IMR-90 (cell line): ENCODE measurements at regions not wholly inside any gene's neighbourhood (a gene's known extent, or its start where the extent isn't known, plus 50 kb on each side); places are given as distances from the start of the nearest gene placed in this dataset.

Experiments used
- ATAC-seq: fragments of 200-7000 bp; cut with Tn5 transposase; 2 replicates; pipeline ENCODE4 v1.9.1; 2020; ENCODE audit warnings: low read depth, mild to moderate bottlenecking, moderate library complexity
- BruUV-seq: library from RNA; stranded (reverse); fragments of 400-500 nt; replicated peaks from 2 replicates; lab custom pipeline; 2021; lab: Mats Ljungman, UMichigan
- CTCF ChIA-PET: fragments of 300-600 bp; formaldehyde crosslinking; extraction: SDS; loops from one replicate; lab custom pipeline; 2021; ENCODE audit warnings: antibody characterized with exemption; lab: Yijun Ruan, JAX
- POLR2A ChIA-PET: fragments of 300-600 bp; sonication (Branson Sonifier 250); formaldehyde crosslinking; loops from one replicate; lab custom pipeline; 2022; ENCODE audit warnings: antibody characterized with exemption; ENCODE audit not compliant: unreplicated experiment; lab: Charles Lee
- DNase-seq: peaks from one replicate; pipeline ENCODE4 v3.0.0; 2013
- H2AFZ ChIP-seq: replicated peaks from 2 replicates; pipeline ENCODE3; 2013; ENCODE audit warnings: low read length, mild to moderate bottlenecking; ENCODE audit not compliant: poor library complexity
- H2AK5ac ChIP-seq: 2 replicates; pipeline ENCODE4 v1.6.1; 2013; ENCODE audit warnings: low read depth, low read length, inconsistent platforms
- H2AK9ac ChIP-seq: replicated peaks from 2 replicates; pipeline ENCODE3; 2013; ENCODE audit warnings: mild to moderate bottlenecking, low read depth, low read length, moderate library complexity; ENCODE audit not compliant: poor library complexity
- H2BK120ac ChIP-seq: 2 replicates; pipeline ENCODE4 v1.6.1; 2013; ENCODE audit warnings: low read depth, low read length, inconsistent platforms
- H2BK15ac ChIP-seq: 3 replicates; pipeline ENCODE4 v1.6.1; 2013; ENCODE audit warnings: low read depth, low read length, inconsistent platforms
- H2BK20ac ChIP-seq: 2 replicates; pipeline ENCODE4 v1.6.1; 2013; ENCODE audit warnings: low read depth, mild to moderate bottlenecking, inconsistent platforms, low read length, moderate library complexity
- H2BK5ac ChIP-seq: 2 replicates; pipeline ENCODE4 v1.6.1; 2013; ENCODE audit warnings: mild to moderate bottlenecking, low read depth, low read length, inconsistent platforms; ENCODE audit not compliant: poor library complexity, severe bottlenecking
- H3K14ac ChIP-seq: replicated peaks from 2 replicates; pipeline ENCODE4 v1.6.1; 2013; ENCODE audit warnings: low read depth, low read length, inconsistent platforms
- H3K18ac ChIP-seq: 2 replicates; pipeline ENCODE4 v1.6.1; 2013; ENCODE audit warnings: low read depth, low read length, control low read depth
- H3K23ac ChIP-seq: 2 replicates; pipeline ENCODE4 v1.6.1; 2013; ENCODE audit warnings: low read depth, low read length, inconsistent platforms
- H3K27ac ChIP-seq: 2 replicates; pipeline ENCODE4 v1.5.1; 2013; ENCODE audit warnings: mild to moderate bottlenecking, control low read depth, low read length; ENCODE audit not compliant: insufficient read depth
- H3K27me3 ChIP-seq: 2 replicates; pipeline ENCODE4 v1.6.1; 2013; ENCODE audit warnings: low read length; ENCODE audit not compliant: control insufficient read depth, insufficient read depth
- H3K36me3 ChIP-seq: 2 replicates; pipeline ENCODE4 v1.6.1; 2013; ENCODE audit warnings: low read length, mixed read lengths; ENCODE audit not compliant: control insufficient read depth, insufficient read depth
- H3K4ac ChIP-seq: 2 replicates; pipeline ENCODE4 v1.6.1; 2013; ENCODE audit warnings: low read depth, low read length, inconsistent platforms
- H3K4me1 ChIP-seq: 2 replicates; pipeline ENCODE4 v1.6.1; 2013; ENCODE audit warnings: low read length, mixed read lengths; ENCODE audit not compliant: control insufficient read depth, insufficient read depth
- H3K4me2 ChIP-seq: 2 replicates; pipeline ENCODE4 v1.6.1; 2013; ENCODE audit warnings: low read depth, mild to moderate bottlenecking, control low read depth, low read length, moderate library complexity
- H3K4me3 ChIP-seq: 2 replicates; pipeline ENCODE4 v1.5.1; 2013; ENCODE audit warnings: low read depth, mild to moderate bottlenecking, control low read depth, low read length, moderate library complexity; ENCODE audit not compliant: insufficient read depth
- H3K56ac ChIP-seq: 2 replicates; pipeline ENCODE4 v1.6.1; 2013; ENCODE audit warnings: low read length, inconsistent platforms; ENCODE audit not compliant: insufficient read depth; ENCODE audit errors: extremely low read depth
- H3K79me1 ChIP-seq, 2 experiments: 2 replicates each; pipeline ENCODE4 v1.6.1; 2013; ENCODE audit warnings: low read length in 2 of 2, inconsistent platforms in 1 of 2, low read depth in 1 of 2
- H3K9ac ChIP-seq: 2 replicates; pipeline ENCODE4 v1.6.1; 2013; ENCODE audit warnings: low read depth, low read length, control low read depth
- H3K9me1 ChIP-seq: 2 replicates; pipeline ENCODE4 v1.6.1; 2013; ENCODE audit warnings: low read length, inconsistent platforms; ENCODE audit not compliant: insufficient read depth
- H3K9me3 ChIP-seq: 2 replicates; pipeline ENCODE4 v1.6.1; 2013; ENCODE audit warnings: low read length; ENCODE audit not compliant: control insufficient read depth, insufficient read depth
- H4K20me1 ChIP-seq: 2 replicates; pipeline ENCODE4 v1.6.1; 2013; ENCODE audit warnings: low read length, inconsistent platforms; ENCODE audit not compliant: insufficient read depth
- H4K5ac ChIP-seq: 2 replicates; pipeline ENCODE4 v1.6.1; 2013; ENCODE audit warnings: mild to moderate bottlenecking, low read depth, low read length, control low read depth
- H4K8ac ChIP-seq, 2 experiments: 2 replicates each; pipeline ENCODE4 v1.6.1; 2013; ENCODE audit warnings: low read depth in 2 of 2, low read length in 2 of 2, control low read depth in 1 of 2, inconsistent platforms in 1 of 2
- H4K91ac ChIP-seq: 2 replicates; pipeline ENCODE4 v1.6.1; 2013; ENCODE audit warnings: low read depth, low read length, inconsistent platforms; ENCODE audit not compliant: insufficient read depth
- CEBPB ChIP-seq: IDR thresholded peaks from 2 replicates; pipeline ENCODE4 v1.6.1; 2012; ENCODE audit warnings: low read depth, low read length, improper control_type of control experiment
- NFE2L2 ChIP-seq: fragments of 150-350 bp; IDR thresholded peaks from 2 replicates; pipeline ENCODE4 v1.6.1; 2016; ENCODE audit warnings: low read depth, mild to moderate bottlenecking, low read length
- RFX5 ChIP-seq: IDR thresholded peaks from 2 replicates; pipeline ENCODE4 v1.8.0; 2012; ENCODE audit warnings: low read depth, mild to moderate bottlenecking, low read length, moderate library complexity
- WGBS, 2 experiments: methylation state at CpG; one replicate each; pipeline versions ENCODE4 v1.1.5 to v1.1.7; 2013; ENCODE audit warnings: missing lambda C conversion rate in 2 of 2; ENCODE audit not compliant: insufficient read length in 1 of 2; ENCODE audit errors: extremely low coverage in 2 of 2; 5-methylcytosine and 5-hydroxymethylcytosine counted together
- dilution Hi-C: fragments of 300-500 bp; cut with HindIII; formaldehyde crosslinking; loops from one replicate; pipeline ENCODE4 v1.14.3; 2018; ENCODE audit warnings: low sequenced_read_pairs; ENCODE audit not compliant: unreplicated experiment
- in situ Hi-C: fragments of 300-500 bp; cut with MboI; formaldehyde crosslinking; loops from 3 replicates; pipeline ENCODE4 v1.14.3; 2019; ENCODE audit warnings: low sequenced_read_pairs, inconsistent platforms, mixed read lengths
- intact Hi-C: fragments of 100-400 bp; cut with micrococcal nuclease; formaldehyde crosslinking; loops from 2 replicates; pipeline ENCODE4 v1.10.0; 2022

DNA sequence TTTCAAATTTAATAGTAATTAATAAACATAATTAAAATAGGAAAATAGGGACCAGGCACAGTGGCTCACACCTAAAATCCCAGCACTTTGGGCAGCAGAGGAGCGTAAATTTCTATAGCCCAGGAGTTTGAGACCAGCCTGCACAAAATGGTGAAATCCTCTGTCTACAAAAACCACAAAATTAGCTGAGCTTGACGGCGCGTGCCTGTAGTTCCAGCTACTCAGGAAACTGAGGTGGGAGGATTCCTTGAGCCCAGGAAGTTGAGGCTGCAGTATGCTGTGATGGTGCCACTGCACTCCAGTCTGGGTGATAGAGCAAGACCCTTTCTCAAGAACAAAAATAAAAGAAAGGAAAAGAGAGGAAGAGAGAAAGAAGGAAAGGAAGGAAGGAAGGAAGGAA is 1387.0 kb upstream of the ADGRB3 start:
- Histone ChIP-seq H2BK120ac (no peak overlapping the region), H4K5ac (no peak overlapping the region), H3K79me1 (no peaks in the 10 kb centered on the region), H4K20me1 (no peaks in the 10 kb centered on the region), H2AFZ (no peak overlapping the region), H3K14ac (no peak overlapping the region), H3K4me1 (no peaks in the 10 kb centered on the region), H3K4me3 (no peak overlapping the region), H3K9me3 (no peaks in the 10 kb centered on the region; the same call in 1 of the 2 replicates), H2BK5ac (no peak overlapping the region), H3K4me2 (no peak overlapping the region), H3K23ac (no peak overlapping the region), H3K27ac (no peak overlapping the region), H2BK20ac (no peak overlapping the region), H3K18ac (no peak overlapping the region), H4K91ac (no peak overlapping the region), H2AK5ac (no peak overlapping the region), H3K4ac (no peak overlapping the region), H2AK9ac (no peak overlapping the region), H2BK15ac (no peak overlapping the region), H3K56ac (no peak overlapping the region), H3K9ac (no peak overlapping the region), H4K8ac (no peak overlapping the region), H3K27me3 (no peaks in the 10 kb centered on the region), H3K9me1 (no peaks in the 10 kb centered on the region), H3K36me3 (no peaks in the 10 kb centered on the region)
- ChIA-PET POLR2A (no interaction called here), CTCF (no interaction called here)
- intact Hi-C loops = no loop called here
- no peak for TF ChIP-seq NFE2L2
- TF ChIP-seq CEBPB = no peak
- no peak for TF ChIP-seq RFX5
- no CpG with 5 or more reads among the region's 4 CpGs for WGBS, 2 experiments
- DNase-seq (no peak), ATAC-seq (no peak)
- dilution Hi-C loops = no loop called here
- no TSS peak for BruUV-seq
- in situ Hi-C loops = no loop called here
